ENCODE measurements at regions not wholly inside any gene's neighbourhood (a gene's known extent, or its start where the extent isn't known, plus 50 kb on each side); places are given as distances from the start of the nearest gene placed in this dataset.

DNA sequence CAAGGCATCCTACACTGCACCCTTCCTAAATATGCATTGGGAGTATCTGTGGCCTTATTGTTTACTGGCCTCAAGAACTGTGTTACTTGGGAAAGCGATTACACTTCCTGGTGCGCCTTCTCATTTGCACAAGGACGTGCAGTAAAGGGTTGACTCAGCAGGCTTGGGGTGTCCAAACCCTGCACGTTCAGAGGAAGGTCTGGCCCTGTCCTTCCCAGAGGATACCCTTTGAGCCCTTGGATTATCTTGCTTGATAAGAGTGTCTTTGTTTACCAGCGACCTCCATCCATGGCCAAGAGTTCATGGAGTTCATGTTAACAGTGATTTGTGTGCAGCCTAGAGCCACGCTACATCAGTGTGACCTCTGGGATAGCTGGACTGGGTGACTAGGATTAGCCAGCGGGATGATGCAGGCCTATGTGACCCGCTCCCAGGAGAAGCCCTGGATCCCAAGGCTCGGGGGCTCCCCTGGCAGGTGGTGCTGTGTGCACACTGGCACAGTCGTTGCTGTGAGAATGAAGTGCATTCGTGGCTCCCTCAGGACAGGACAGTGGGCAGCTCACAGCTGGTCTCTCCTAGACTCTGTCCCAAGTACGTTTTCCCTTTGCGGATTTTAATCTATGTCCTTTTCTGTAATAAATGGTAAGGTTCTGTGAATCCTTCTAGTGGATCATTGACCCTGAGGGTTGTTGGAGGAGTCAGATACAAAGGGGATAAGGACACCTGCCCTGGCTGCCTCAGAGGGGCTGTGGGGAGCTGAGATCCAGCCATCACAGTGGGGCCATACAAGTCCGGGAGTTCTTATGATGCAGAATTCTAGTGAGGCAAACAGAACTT lies 73.5 kb downstream of the TTLL2 start:
- TF ChIP-seq ZNF416 (tag by site-specific recombination; IDR thresholded peaks at IDR 0.05), result no peak
- TF ChIP-seq, protein P1, sequence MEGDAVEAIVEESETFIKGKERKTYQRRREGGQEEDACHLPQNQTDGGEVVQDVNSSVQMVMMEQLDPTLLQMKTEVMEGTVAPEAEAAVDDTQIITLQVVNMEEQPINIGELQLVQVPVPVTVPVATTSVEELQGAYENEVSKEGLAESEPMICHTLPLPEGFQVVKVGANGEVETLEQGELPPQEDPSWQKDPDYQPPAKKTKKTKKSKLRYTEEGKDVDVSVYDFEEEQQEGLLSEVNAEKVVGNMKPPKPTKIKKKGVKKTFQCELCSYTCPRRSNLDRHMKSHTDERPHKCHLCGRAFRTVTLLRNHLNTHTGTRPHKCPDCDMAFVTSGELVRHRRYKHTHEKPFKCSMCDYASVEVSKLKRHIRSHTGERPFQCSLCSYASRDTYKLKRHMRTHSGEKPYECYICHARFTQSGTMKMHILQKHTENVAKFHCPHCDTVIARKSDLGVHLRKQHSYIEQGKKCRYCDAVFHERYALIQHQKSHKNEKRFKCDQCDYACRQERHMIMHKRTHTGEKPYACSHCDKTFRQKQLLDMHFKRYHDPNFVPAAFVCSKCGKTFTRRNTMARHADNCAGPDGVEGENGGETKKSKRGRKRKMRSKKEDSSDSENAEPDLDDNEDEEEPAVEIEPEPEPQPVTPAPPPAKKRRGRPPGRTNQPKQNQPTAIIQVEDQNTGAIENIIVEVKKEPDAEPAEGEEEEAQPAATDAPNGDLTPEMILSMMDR (tag by site-specific recombination; IDR thresholded peaks at IDR 0.05), result no peak
- TF ChIP-seq, protein P2, sequence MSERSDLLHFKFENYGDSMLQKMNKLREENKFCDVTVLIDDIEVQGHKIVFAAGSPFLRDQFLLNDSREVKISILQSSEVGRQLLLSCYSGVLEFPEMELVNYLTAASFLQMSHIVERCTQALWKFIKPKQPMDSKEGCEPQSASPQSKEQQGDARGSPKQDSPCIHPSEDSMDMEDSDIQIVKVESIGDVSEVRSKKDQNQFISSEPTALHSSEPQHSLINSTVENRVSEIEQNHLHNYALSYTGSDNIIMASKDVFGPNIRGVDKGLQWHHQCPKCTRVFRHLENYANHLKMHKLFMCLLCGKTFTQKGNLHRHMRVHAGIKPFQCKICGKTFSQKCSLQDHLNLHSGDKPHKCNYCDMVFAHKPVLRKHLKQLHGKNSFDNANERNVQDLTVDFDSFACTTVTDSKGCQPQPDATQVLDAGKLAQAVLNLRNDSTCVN (tag by site-specific recombination; optimal IDR thresholded peaks at IDR 0.05), result no peak
- TF ChIP-seq ZNF660 (tag by site-specific recombination; IDR thresholded peaks at IDR 0.05), result no peak
- no peak for TF ChIP-seq ZNF23 (tag by site-specific recombination; IDR thresholded peaks at IDR 0.05; ENCODE audit: borderline replicate concordance)
- no peak for TF ChIP-seq GFI1B (tag by site-specific recombination; IDR thresholded peaks at IDR 0.05)
- TF ChIP-seq YY1 (tag by site-specific recombination; IDR thresholded peaks at IDR 0.05), result no peak
- no peak for TF ChIP-seq OVOL3 (tag by site-specific recombination; IDR thresholded peaks at IDR 0.05)
- no peak for TF ChIP-seq ZNF596 (tag by site-specific recombination; IDR thresholded peaks at IDR 0.05)
- TF ChIP-seq, protein P3, sequence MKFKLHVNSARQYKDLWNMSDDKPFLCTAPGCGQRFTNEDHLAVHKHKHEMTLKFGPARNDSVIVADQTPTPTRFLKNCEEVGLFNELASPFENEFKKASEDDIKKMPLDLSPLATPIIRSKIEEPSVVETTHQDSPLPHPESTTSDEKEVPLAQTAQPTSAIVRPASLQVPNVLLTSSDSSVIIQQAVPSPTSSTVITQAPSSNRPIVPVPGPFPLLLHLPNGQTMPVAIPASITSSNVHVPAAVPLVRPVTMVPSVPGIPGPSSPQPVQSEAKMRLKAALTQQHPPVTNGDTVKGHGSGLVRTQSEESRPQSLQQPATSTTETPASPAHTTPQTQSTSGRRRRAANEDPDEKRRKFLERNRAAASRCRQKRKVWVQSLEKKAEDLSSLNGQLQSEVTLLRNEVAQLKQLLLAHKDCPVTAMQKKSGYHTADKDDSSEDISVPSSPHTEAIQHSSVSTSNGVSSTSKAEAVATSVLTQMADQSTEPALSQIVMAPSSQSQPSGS (tag by site-specific recombination; IDR thresholded peaks at IDR 0.05; ENCODE audit: low read depth), result no peak

All from HEK293 (cell line).